HepG2 (cell line): ENCODE measurements at regions not wholly inside any gene's neighbourhood (a gene's known extent, or its start where the extent isn't known, plus 50 kb on each side); places are given as distances from the start of the nearest gene placed in this dataset.

Experiments used
- ATAC-seq: fragments of 200-7000 bp; cut with Tn5 transposase; 3 replicates; pipeline ENCODE4 v1.9.1; 2020; ENCODE audit warnings: mild to moderate bottlenecking, moderate library complexity
- BruUV-seq: library from RNA; stranded (reverse); fragments of 400-500 nt; replicated peaks from 2 replicates; lab custom pipeline; 2021; lab: Mats Ljungman, UMichigan
- CTCF ChIA-PET: fragments of 300-600 bp; formaldehyde crosslinking; extraction: SDS; loops from one replicate; lab custom pipeline; 2021; ENCODE audit warnings: low total read pairs, inconsistent platforms, low intra/inter-chr PET ratio; lab: Yijun Ruan, JAX
- POLR2A ChIA-PET: fragments of 350-600 bp; sonication (Branson Sonifier 250); formaldehyde crosslinking; loops from one replicate; lab custom pipeline; 2020; ENCODE audit warnings: antibody characterized with exemption, inconsistent platforms; lab: Yijun Ruan, JAX
- DNase-seq: peaks from one replicate; pipeline ENCODE4 v3.0.0-alpha.2; 2015; ENCODE audit warnings: low spot score
- FAIRE-seq: peaks from 3 replicates; lab custom pipeline; 2011; peaks lifted over from hg19 to GRCh38; lab: Jason Lieb, UNC
- H2AFZ ChIP-seq: one replicate; pipeline ENCODE4 v1.6.1; 2011; ENCODE audit warnings: low read length, inconsistent platforms
- H3K27ac ChIP-seq: fragments of 300-600 bp; 3 replicates; pipeline ENCODE4 v1.8.0; 2011; ENCODE audit warnings: mixed run types, mild to moderate bottlenecking, mixed read lengths, low read length, inconsistent platforms; ENCODE audit not compliant: insufficient read depth; ENCODE audit errors: extremely low read length
- H3K27me3 ChIP-seq, 2 experiments: fragments of 200-600 bp in 1 of 2; 2 replicates in 1 of 2; 3 replicates in 1 of 2; pipeline versions ENCODE4 v1.6.0 to v1.8.0; 2011; ENCODE audit warnings: low read length in 2 of 2, mild to moderate bottlenecking in 2 of 2, moderate library complexity in 2 of 2, inconsistent platforms in 1 of 2; ENCODE audit not compliant: insufficient read depth in 2 of 2, control insufficient read depth in 1 of 2
- H3K36me3 ChIP-seq, 2 experiments: fragments of 200-600 bp in 1 of 2; replicated peaks in 1 of 2; 2 replicates in 1 of 2; 3 replicates in 1 of 2; pipeline versions ENCODE4 v1.5.1 to v1.8.0; 2011; ENCODE audit warnings: low read length in 2 of 2, inconsistent platforms in 1 of 2; ENCODE audit not compliant: insufficient read depth in 2 of 2, control insufficient read depth in 1 of 2
- H3K4me1 ChIP-seq: 2 replicates; pipeline ENCODE4 v1.5.1; 2012; ENCODE audit warnings: low read length, inconsistent platforms; ENCODE audit not compliant: insufficient read depth
- H3K4me2 ChIP-seq: 2 replicates; pipeline ENCODE4 v1.6.0; 2011; ENCODE audit warnings: low read depth, low read length, inconsistent platforms
- H3K4me3 ChIP-seq, 3 experiments: fragments of 200-600 bp in 1 of 3; sonication (generic), shearing (Covaris generic) in 1 of 3; replicated peaks in 1 of 3; 2 replicates each; pipeline ENCODE4 v1.5.1; 2011 to 2016; ENCODE audit warnings: low read length in 3 of 3, inconsistent platforms in 2 of 3, low read depth in 2 of 3, mild to moderate bottlenecking in 2 of 3, control low read depth in 1 of 3, mixed read lengths in 1 of 3; ENCODE audit not compliant: insufficient read depth in 1 of 3
- H3K79me2 ChIP-seq: one replicate; pipeline ENCODE4 v1.6.1; 2011; ENCODE audit warnings: low read length, inconsistent platforms; ENCODE audit not compliant: insufficient read depth
- H3K9ac ChIP-seq: 2 replicates; pipeline ENCODE4 v1.6.0; 2011; ENCODE audit warnings: mild to moderate bottlenecking, low read depth, low read length, inconsistent platforms; ENCODE audit not compliant: insufficient read depth
- H3K9me3 ChIP-seq: 2 replicates; pipeline ENCODE4 v1.5.1; 2012; ENCODE audit warnings: mild to moderate bottlenecking, low read length
- H4K20me1 ChIP-seq: 2 replicates; pipeline ENCODE4 v1.6.0; 2011; ENCODE audit warnings: inconsistent platforms, mild to moderate bottlenecking, low read length, moderate library complexity; ENCODE audit not compliant: insufficient read depth
- KLF15 ChIP-seq: sonication (generic); formaldehyde crosslinking; IDR thresholded peaks from 2 replicates; pipeline ENCODE4 v1.8.1; 2023; ENCODE audit warnings: borderline replicate concordance, mild to moderate bottlenecking, inconsistent platforms, missing genetic modification reagents, mixed read lengths
- NR2C2 ChIP-seq: sonication (generic); formaldehyde crosslinking; IDR thresholded peaks from 2 replicates; pipeline ENCODE4 v1.4.0; 2020; ENCODE audit warnings: missing genetic modification reagents, mild to moderate bottlenecking, moderate library complexity, borderline replicate concordance
- TCF12 ChIP-seq, 2 experiments: fragments of 450-650 bp in 1 of 2; sonication (generic) in 1 of 2; formaldehyde crosslinking in 1 of 2; IDR thresholded peaks; 2 replicates each; pipeline versions ENCODE4 v1.6.1 to v1.8.0; 2017 to 2022; ENCODE audit warnings: antibody characterized with exemption in 1 of 2, mild to moderate bottlenecking in 1 of 2, missing genetic modification reagents in 1 of 2, moderate library complexity in 1 of 2
- ZNF143 ChIP-seq: sonication (generic); formaldehyde crosslinking; IDR thresholded peaks from 2 replicates; pipeline ENCODE4 v1.4.0; 2020; ENCODE audit warnings: missing genetic modification reagents
- ZNF510 ChIP-seq: sonication (generic); formaldehyde crosslinking; IDR thresholded peaks from 2 replicates; pipeline ENCODE4 v1.4.0; 2020; ENCODE audit warnings: low read depth, mild to moderate bottlenecking, missing genetic modification reagents
- ZSCAN30 ChIP-seq: sonication (generic); formaldehyde crosslinking; IDR thresholded peaks from 2 replicates; pipeline ENCODE4 v1.5.0; 2020; ENCODE audit warnings: mild to moderate bottlenecking, missing genetic modification reagents
- WGBS: methylation state at CpG from one replicate; pipeline ENCODE4 v1.1.6; 2017; ENCODE audit warnings: low lambda C conversion rate; 5-methylcytosine and 5-hydroxymethylcytosine counted together
- in situ Hi-C: cut with HindIII; loops from 2 replicates; pipeline ENCODE4 v1.10.0; 2017; ENCODE audit warnings: low pct_unique_long_range_greater_than_20kb; ENCODE audit not compliant: extremely low pct_ligation_motif_present
- intact Hi-C: fragments of 100-400 bp; cut with micrococcal nuclease; formaldehyde crosslinking; loops from one replicate; pipeline ENCODE4 v1.10.0; 2022; ENCODE audit not compliant: unreplicated experiment
- TF ChIP-seq, protein P1 (sequence below): sonication (generic); formaldehyde crosslinking; conservative IDR thresholded peaks from 2 replicates; pipeline ENCODE4 v1.4.0; 2020; ENCODE audit warnings: mild to moderate bottlenecking, missing genetic modification reagents, moderate library complexity
- TF ChIP-seq, protein P2 (sequence below): sonication (generic); formaldehyde crosslinking; IDR thresholded peaks from 2 replicates; pipeline ENCODE4 v1.4.0; 2020; ENCODE audit warnings: missing genetic modification reagents, borderline replicate concordance
- TF ChIP-seq, protein P3 (sequence below): sonication (generic); formaldehyde crosslinking; IDR thresholded peaks from 2 replicates; pipeline ENCODE4; 2020; ENCODE audit warnings: missing genetic modification reagents, mild to moderate bottlenecking, borderline replicate concordance
- TF ChIP-seq, protein P4 (sequence below): IDR thresholded peaks from 2 replicates; pipeline ENCODE4 v1.6.1; 2012; ENCODE audit warnings: inconsistent platforms
- TF ChIP-seq, protein P5 (sequence below): sonication (generic); formaldehyde crosslinking; IDR thresholded peaks from 2 replicates; pipeline ENCODE4 v1.8.1; 2023; ENCODE audit warnings: mild to moderate bottlenecking, missing genetic modification reagents

DNA sequence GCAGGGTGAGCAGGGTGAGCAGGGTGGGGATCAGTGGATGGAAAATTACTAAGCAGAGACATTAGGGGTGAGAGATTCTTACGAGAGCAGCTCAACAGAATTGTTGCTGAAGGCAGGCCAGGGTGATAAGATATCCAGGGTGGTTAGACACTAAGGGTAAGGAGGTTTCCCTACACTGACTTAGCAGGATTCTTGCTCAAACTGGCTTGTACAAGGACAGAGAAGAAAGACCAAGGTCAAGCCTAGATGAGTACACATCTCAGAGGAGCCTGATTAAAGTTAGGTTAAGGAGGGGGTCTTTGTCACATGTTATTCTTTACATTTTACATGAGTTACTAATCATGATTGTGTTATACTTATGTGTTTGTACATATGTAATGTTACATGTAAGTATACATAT lies 262.8 kb upstream of the FANCL start (continued):
- TF ChIP-seq ZNF510 (CRISPR knock-in tag), result no peak

DNA sequence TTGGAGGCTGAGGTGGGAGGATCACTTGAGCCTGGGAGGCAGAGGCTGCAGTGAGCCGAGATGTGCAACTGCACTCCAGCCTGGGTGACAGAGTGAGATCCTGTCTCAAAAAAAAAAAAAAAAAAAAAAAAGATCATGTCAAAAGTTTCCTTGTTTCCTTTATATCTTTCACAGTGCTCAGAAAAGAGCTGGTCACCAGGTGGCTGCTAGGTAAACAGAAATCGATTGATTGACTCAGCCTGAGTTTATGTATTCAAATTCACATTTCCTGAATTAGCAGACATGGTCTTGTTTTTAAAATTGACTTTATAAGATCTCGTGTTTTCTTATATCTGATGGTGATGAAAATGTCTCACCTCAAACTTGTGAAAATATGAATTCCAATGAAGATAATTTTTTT lies 261.8 kb upstream of the FANCL start:
- DNase-seq (no peak), ATAC-seq (no peak), FAIRE-seq (no peak)
- Histone ChIP-seq H3K4me1 (no peaks in the 10 kb centered on the region), H3K9me3 (no peaks in the 10 kb centered on the region), H3K27ac (no peak overlapping the region), H3K4me3 (no peak overlapping the region), H4K20me1 (no peaks in the 10 kb centered on the region), H3K27me3 (no peaks in the 10 kb centered on the region), H3K79me2 (no peaks in the 10 kb centered on the region), H2AFZ (no peak overlapping the region), H3K36me3 (no peaks in the 10 kb centered on the region), H3K4me2 (no peak overlapping the region), H3K9ac (no peak overlapping the region)
- POLR2A ChIA-PET, result no interaction called here
- CTCF ChIA-PET, result no interaction called here
- WGBS, result 5% methylated on average over 3 of the region's 3 CpGs
- BruUV-seq, result no TSS peak
- intact Hi-C loops, result no loop called here
- in situ Hi-C loops, result no loop called here
- TF ChIP-seq, protein P1, sequence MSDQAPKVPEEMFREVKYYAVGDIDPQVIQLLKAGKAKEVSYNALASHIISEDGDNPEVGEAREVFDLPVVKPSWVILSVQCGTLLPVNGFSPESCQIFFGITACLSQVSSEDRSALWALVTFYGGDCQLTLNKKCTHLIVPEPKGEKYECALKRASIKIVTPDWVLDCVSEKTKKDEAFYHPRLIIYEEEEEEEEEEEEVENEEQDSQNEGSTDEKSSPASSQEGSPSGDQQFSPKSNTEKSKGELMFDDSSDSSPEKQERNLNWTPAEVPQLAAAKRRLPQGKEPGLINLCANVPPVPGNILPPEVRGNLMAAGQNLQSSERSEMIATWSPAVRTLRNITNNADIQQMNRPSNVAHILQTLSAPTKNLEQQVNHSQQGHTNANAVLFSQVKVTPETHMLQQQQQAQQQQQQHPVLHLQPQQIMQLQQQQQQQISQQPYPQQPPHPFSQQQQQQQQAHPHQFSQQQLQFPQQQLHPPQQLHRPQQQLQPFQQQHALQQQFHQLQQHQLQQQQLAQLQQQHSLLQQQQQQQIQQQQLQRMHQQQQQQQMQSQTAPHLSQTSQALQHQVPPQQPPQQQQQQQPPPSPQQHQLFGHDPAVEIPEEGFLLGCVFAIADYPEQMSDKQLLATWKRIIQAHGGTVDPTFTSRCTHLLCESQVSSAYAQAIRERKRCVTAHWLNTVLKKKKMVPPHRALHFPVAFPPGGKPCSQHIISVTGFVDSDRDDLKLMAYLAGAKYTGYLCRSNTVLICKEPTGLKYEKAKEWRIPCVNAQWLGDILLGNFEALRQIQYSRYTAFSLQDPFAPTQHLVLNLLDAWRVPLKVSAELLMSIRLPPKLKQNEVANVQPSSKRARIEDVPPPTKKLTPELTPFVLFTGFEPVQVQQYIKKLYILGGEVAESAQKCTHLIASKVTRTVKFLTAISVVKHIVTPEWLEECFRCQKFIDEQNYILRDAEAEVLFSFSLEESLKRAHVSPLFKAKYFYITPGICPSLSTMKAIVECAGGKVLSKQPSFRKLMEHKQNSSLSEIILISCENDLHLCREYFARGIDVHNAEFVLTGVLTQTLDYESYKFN (CRISPR knock-in tag), result no peak
- TF ChIP-seq, protein P2, sequence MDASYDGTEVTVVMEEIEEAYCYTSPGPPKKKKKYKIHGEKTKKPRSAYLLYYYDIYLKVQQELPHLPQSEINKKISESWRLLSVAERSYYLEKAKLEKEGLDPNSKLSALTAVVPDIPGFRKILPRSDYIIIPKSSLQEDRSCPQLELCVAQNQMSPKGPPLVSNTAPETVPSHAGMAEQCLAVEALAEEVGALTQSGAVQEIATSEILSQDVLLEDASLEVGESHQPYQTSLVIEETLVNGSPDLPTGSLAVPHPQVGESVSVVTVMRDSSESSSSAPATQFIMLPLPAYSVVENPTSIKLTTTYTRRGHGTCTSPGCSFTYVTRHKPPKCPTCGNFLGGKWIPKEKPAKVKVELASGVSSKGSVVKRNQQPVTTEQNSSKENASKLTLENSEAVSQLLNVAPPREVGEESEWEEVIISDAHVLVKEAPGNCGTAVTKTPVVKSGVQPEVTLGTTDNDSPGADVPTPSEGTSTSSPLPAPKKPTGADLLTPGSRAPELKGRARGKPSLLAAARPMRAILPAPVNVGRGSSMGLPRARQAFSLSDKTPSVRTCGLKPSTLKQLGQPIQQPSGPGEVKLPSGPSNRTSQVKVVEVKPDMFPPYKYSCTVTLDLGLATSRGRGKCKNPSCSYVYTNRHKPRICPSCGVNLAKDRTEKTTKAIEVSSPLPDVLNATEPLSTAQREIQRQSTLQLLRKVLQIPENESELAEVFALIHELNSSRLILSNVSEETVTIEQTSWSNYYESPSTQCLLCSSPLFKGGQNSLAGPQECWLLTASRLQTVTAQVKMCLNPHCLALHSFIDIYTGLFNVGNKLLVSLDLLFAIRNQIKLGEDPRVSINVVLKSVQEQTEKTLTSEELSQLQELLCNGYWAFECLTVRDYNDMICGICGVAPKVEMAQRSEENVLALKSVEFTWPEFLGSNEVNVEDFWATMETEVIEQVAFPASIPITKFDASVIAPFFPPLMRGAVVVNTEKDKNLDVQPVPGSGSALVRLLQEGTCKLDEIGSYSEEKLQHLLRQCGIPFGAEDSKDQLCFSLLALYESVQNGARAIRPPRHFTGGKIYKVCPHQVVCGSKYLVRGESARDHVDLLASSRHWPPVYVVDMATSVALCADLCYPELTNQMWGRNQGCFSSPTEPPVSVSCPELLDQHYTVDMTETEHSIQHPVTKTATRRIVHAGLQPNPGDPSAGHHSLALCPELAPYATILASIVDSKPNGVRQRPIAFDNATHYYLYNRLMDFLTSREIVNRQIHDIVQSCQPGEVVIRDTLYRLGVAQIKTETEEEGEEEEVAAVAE (CRISPR knock-in tag), result no peak
- TF ChIP-seq, protein P3, sequence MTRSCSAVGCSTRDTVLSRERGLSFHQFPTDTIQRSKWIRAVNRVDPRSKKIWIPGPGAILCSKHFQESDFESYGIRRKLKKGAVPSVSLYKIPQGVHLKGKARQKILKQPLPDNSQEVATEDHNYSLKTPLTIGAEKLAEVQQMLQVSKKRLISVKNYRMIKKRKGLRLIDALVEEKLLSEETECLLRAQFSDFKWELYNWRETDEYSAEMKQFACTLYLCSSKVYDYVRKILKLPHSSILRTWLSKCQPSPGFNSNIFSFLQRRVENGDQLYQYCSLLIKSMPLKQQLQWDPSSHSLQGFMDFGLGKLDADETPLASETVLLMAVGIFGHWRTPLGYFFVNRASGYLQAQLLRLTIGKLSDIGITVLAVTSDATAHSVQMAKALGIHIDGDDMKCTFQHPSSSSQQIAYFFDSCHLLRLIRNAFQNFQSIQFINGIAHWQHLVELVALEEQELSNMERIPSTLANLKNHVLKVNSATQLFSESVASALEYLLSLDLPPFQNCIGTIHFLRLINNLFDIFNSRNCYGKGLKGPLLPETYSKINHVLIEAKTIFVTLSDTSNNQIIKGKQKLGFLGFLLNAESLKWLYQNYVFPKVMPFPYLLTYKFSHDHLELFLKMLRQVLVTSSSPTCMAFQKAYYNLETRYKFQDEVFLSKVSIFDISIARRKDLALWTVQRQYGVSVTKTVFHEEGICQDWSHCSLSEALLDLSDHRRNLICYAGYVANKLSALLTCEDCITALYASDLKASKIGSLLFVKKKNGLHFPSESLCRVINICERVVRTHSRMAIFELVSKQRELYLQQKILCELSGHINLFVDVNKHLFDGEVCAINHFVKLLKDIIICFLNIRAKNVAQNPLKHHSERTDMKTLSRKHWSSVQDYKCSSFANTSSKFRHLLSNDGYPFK, result no peak
- no peak for TF ChIP-seq ZNF143 (CRISPR knock-in tag)
- no peak for TF ChIP-seq KLF15 (CRISPR knock-in tag)
- TF ChIP-seq, protein P4, sequence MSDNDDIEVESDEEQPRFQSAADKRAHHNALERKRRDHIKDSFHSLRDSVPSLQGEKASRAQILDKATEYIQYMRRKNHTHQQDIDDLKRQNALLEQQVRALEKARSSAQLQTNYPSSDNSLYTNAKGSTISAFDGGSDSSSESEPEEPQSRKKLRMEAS, result no peak
- TF ChIP-seq TCF12 (IDR thresholded peaks at IDR 0.05), result no peak
- no peak for TF ChIP-seq TCF12 (CRISPR knock-in tag; IDR thresholded peaks at IDR 0.05)
- TF ChIP-seq, protein P5, sequence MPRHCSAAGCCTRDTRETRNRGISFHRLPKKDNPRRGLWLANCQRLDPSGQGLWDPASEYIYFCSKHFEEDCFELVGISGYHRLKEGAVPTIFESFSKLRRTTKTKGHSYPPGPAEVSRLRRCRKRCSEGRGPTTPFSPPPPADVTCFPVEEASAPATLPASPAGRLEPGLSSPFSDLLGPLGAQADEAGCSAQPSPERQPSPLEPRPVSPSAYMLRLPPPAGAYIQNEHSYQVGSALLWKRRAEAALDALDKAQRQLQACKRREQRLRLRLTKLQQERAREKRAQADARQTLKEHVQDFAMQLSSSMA, result no peak
- no peak for TF ChIP-seq NR2C2 (CRISPR knock-in tag)
- no peak for TF ChIP-seq ZSCAN30 (CRISPR knock-in tag)
